OCI-LY1 (cell line): ENCODE measurements at regions not wholly inside any gene's neighbourhood (a gene's known extent, or its start where the extent isn't known, plus 50 kb on each side); places are given as distances from the start of the nearest gene placed in this dataset.

Experiments
- H2AFZ ChIP-seq: fragments of 200-600 bp; sonication (generic), shearing (Covaris generic); 2 replicates; pipeline ENCODE4 v1.6.0; 2014; ENCODE audit warnings: antibody characterized with exemption, mild to moderate bottlenecking, low read length
- H3F3A ChIP-seq: fragments of 200-600 bp; sonication (generic), shearing (Covaris generic); 2 replicates; pipeline ENCODE4 v1.6.0; 2014; ENCODE audit warnings: mild to moderate bottlenecking, antibody characterized with exemption, low read length, moderate library complexity; ENCODE audit not compliant: insufficient read depth
- H3K27ac ChIP-seq: fragments of 200-600 bp; sonication (generic); 2 replicates; pipeline ENCODE4 v1.5.1; 2014; ENCODE audit warnings: low read length, mixed run types, mild to moderate bottlenecking, low read depth; ENCODE audit not compliant: poor library complexity, severe bottlenecking
- H3K27me3 ChIP-seq: fragments of 200-600 bp; sonication (generic); 2 replicates; pipeline ENCODE4 v1.6.0; 2014; ENCODE audit warnings: antibody characterized with exemption, mild to moderate bottlenecking, low read length, moderate library complexity; ENCODE audit not compliant: insufficient read depth
- H3K36me3 ChIP-seq: fragments of 200-600 bp; sonication (generic); 2 replicates; pipeline ENCODE4 v1.6.1; 2014; ENCODE audit warnings: mild to moderate bottlenecking, antibody characterized with exemption, low read length, moderate library complexity, mixed read lengths; ENCODE audit not compliant: insufficient read depth
- H3K4me1 ChIP-seq: fragments of 200-600 bp; sonication (generic); 2 replicates; pipeline ENCODE4 v1.5.1; 2014; ENCODE audit warnings: mild to moderate bottlenecking, low read length, moderate library complexity; ENCODE audit not compliant: insufficient read depth, severe bottlenecking
- H3K4me2 ChIP-seq: fragments of 200-600 bp; sonication (generic), shearing (Covaris generic); 2 replicates; pipeline ENCODE4 v1.6.1; 2014; ENCODE audit warnings: low read length
- H3K4me3 ChIP-seq: fragments of 200-600 bp; sonication (generic); 2 replicates; pipeline ENCODE4 v1.5.1; 2014; ENCODE audit warnings: low read length, low read depth, mild to moderate bottlenecking, mixed read lengths; ENCODE audit not compliant: poor library complexity, severe bottlenecking
- H3K79me2 ChIP-seq: fragments of 200-600 bp; shearing (Covaris generic); 2 replicates; pipeline ENCODE4 v1.6.1; 2016; ENCODE audit warnings: mixed run types, low read length, mixed read lengths; ENCODE audit not compliant: insufficient read depth
- H3K9ac ChIP-seq: fragments of 200-600 bp; sonication (generic), shearing (Covaris generic); 2 replicates; pipeline ENCODE4 v1.6.1; 2014; ENCODE audit warnings: mild to moderate bottlenecking, low read length, mixed read lengths
- H3K9me2 ChIP-seq: fragments of 200-600 bp; sonication (generic), shearing (Covaris generic); 2 replicates; pipeline ENCODE4 v1.6.1; 2014; ENCODE audit warnings: low read depth, mild to moderate bottlenecking, low read length, mixed read lengths
- H3K9me3 ChIP-seq: fragments of 200-600 bp; shearing (Covaris generic); 2 replicates; pipeline ENCODE4 v1.6.1; 2014; ENCODE audit warnings: low read length, mixed read lengths
- H4K20me1 ChIP-seq: fragments of 200-600 bp; sonication (generic), shearing (Covaris generic); 2 replicates; pipeline ENCODE4 v1.6.0; 2016; ENCODE audit warnings: mild to moderate bottlenecking, low read length; ENCODE audit not compliant: insufficient read depth
- EZH2 ChIP-seq: fragments of 200-600 bp; sonication (generic), shearing (Covaris generic); IDR thresholded peaks from 2 replicates; pipeline ENCODE4 v1.8.0; 2017; ENCODE audit warnings: borderline replicate concordance, mixed run types, mild to moderate bottlenecking, antibody characterized with exemption, low read length, moderate library complexity, mixed read lengths
- TF ChIP-seq, protein P1 (sequence below): fragments of 200-600 bp; sonication (generic), shearing (Covaris generic); IDR thresholded peaks from 2 replicates; pipeline ENCODE4 v1.5.1; 2017; ENCODE audit warnings: mild to moderate bottlenecking, antibody characterized with exemption, low read length, moderate library complexity, mixed read lengths

DNA sequence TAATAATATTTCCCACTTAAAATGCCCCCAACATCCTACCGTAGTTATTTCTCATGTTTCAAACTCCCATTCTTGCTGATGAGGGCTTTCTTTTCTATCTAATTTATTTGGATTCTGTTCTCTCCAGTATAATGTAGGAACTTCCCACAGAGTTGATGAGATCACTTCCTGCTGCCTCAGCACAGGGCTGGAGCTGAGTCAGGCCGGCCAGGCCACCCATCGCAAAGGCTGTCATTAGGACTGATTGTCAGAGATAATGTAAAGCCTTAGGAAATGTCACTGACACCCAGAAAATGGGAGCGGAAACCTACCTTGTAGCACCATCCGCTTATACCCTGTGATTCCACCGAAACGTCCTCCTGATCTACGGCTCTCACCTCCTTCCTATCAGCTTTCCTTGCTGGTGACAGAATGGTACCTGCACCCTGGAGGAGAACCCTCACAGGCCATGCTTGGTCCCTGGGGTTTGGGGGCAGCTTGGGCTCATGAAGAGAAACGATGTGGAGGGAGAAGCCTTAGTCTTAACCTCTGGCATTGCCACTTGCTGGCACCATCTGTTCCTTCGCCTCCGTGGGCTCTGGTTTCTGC lies 672.8 kb upstream of the ID2 start:
- peaks cover 7% of the 10 kb centered on the region; the same call in 1 of the 2 replicates for H3K27me3 ChIP-seq
- H3K9me2 ChIP-seq: no peaks in the 10 kb centered on the region
- no peak overlapping the region for H3K9ac ChIP-seq
- H3K79me2 ChIP-seq: no peaks in the 10 kb centered on the region
- no peak overlapping the region for H3K4me3 ChIP-seq
- peaks cover 4% of the 10 kb centered on the region for H3K4me1 ChIP-seq
- no peak overlapping the region for H3K4me2 ChIP-seq
- no peaks in the 10 kb centered on the region for H3K36me3 ChIP-seq
- no peaks in the 10 kb centered on the region for H3F3A ChIP-seq
- H4K20me1 ChIP-seq: no peaks in the 10 kb centered on the region
- no peak overlapping the region for H2AFZ ChIP-seq
- no peak overlapping the region for H3K27ac ChIP-seq
- TF ChIP-seq, protein P1, sequence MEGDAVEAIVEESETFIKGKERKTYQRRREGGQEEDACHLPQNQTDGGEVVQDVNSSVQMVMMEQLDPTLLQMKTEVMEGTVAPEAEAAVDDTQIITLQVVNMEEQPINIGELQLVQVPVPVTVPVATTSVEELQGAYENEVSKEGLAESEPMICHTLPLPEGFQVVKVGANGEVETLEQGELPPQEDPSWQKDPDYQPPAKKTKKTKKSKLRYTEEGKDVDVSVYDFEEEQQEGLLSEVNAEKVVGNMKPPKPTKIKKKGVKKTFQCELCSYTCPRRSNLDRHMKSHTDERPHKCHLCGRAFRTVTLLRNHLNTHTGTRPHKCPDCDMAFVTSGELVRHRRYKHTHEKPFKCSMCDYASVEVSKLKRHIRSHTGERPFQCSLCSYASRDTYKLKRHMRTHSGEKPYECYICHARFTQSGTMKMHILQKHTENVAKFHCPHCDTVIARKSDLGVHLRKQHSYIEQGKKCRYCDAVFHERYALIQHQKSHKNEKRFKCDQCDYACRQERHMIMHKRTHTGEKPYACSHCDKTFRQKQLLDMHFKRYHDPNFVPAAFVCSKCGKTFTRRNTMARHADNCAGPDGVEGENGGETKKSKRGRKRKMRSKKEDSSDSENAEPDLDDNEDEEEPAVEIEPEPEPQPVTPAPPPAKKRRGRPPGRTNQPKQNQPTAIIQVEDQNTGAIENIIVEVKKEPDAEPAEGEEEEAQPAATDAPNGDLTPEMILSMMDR: no peak
- TF ChIP-seq EZH2: no peak
- no peaks in the 10 kb centered on the region for H3K9me3 ChIP-seq

DNA sequence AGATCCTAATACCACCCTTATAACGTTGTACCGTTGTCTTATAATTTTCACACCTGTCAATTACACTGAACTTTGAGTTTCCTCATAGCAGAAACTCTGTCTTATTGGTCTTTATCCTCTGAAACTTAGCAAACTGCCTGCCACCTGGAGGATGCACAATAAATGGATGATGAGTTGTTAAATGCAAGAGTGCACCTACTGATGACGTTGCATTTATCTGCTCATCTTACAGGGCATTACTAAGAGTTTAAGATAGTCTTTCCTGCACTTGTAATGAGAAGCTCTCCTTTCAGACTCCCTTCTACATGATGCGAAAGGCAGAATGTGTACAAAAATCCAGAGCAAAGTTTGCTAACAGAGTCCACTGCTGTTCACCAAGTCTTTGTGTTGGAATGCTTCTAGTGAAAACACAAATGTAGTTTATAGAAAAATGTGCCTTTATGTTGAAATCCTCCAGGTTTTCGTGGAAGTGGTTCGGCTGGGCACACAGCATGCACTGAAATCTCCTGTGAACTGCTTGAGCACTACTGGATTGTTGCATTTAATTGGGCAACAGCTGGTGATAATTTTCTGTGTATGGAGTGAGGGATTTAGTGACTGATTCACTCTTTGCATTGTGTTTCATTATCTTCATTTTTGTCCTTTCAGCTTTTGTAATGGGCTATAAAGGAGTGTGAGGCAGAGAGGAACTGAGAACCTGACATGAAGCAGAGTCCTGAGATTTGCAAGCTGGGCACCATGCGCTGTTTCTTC lies 665.8 kb upstream of the ID2 start:
- TF ChIP-seq, protein P1: no peak
- TF ChIP-seq EZH2: no peak
- Histone ChIP-seq H3K27me3 (peaks cover 7% of the 10 kb centered on the region; the same call in 1 of the 2 replicates), H4K20me1 (no peaks in the 10 kb centered on the region), H3K79me2 (no peaks in the 10 kb centered on the region), H3K4me1 (no peaks in the 10 kb centered on the region), H3K27ac (no peak overlapping the region), H3K4me2 (no peak overlapping the region), H3K9me2 (no peaks in the 10 kb centered on the region), H3K9me3 (no peaks in the 10 kb centered on the region), H2AFZ (no peak overlapping the region), H3K4me3 (no peak overlapping the region), H3F3A (no peaks in the 10 kb centered on the region), H3K9ac (no peak overlapping the region), H3K36me3 (no peaks in the 10 kb centered on the region)

DNA sequence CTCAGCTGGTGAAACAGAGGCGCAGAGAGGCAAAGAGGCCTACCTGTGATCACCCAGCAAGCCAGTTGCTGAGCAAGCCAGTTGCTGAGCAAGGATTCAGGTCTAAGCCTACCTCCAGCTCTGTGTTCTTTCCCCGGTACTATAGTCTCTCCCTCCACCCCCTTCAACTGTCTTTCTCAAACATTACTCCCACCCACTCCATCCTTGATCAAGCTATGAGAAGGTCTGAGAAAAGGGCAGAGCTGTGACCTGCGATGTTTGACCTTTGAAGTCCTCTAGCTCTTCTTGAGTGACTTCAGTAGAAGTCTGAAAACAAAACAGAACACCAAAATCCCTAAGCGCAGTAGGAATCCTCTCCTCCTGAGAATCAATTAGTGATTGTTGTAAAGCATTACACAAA lies 665.2 kb upstream of the ID2 start:
- Histone ChIP-seq H4K20me1 (no peaks in the 10 kb centered on the region), H3K79me2 (no peaks in the 10 kb centered on the region), H3K9me2 (no peaks in the 10 kb centered on the region), H3K9me3 (no peaks in the 10 kb centered on the region), H3K27ac (no peak overlapping the region), H2AFZ (no peak overlapping the region), H3F3A (no peaks in the 10 kb centered on the region), H3K9ac (no peak overlapping the region), H3K36me3 (no peaks in the 10 kb centered on the region), H3K4me1 (no peaks in the 10 kb centered on the region), H3K4me3 (no peak overlapping the region), H3K4me2 (no peak overlapping the region), H3K27me3 (peaks cover 7% of the 10 kb centered on the region; the same call in 1 of the 2 replicates)
- TF ChIP-seq EZH2: no peak
- TF ChIP-seq, protein P1: no peak
